Endothelial cell of umbilical vein (primary cell): ENCODE measurements at regions not wholly inside any gene's neighbourhood (a gene's known extent, or its start where the extent isn't known, plus 50 kb on each side); places are given as distances from the start of the nearest gene placed in this dataset.

ENCODE experiments used
- BruUV-seq: library from RNA; stranded (reverse); fragments of 400-500 nt; replicated peaks from 2 replicates; lab custom pipeline; 2021; lab: Mats Ljungman, UMichigan
- CTCF ChIA-PET: fragments of 300-600, 350-600 bp; sonication (Branson Sonifier 250); formaldehyde crosslinking; loops from one replicate; lab custom pipeline; 2021; ENCODE audit warnings: antibody characterized with exemption, inconsistent platforms; lab: Charles Lee
- POLR2A ChIA-PET: fragments of 300-600, 350-600 bp; sonication (Branson Sonifier 250); formaldehyde crosslinking; loops from one replicate; lab custom pipeline; 2021; ENCODE audit warnings: antibody characterized with exemption, inconsistent platforms; lab: Charles Lee
- DNase-seq: peaks from one replicate; pipeline ENCODE4 v3.0.0-alpha.2; 2011; ENCODE audit warnings: low read depth, low spot score
- FAIRE-seq: peaks from 2 replicates; lab custom pipeline; 2011; peaks lifted over from hg19 to GRCh38; lab: Jason Lieb, UNC
- H2AFZ ChIP-seq: 2 replicates; pipeline ENCODE4 v1.6.0; 2012; ENCODE audit warnings: low read depth, low read length, control low read depth, inconsistent platforms
- H3K27ac ChIP-seq: 2 replicates; pipeline ENCODE4 v1.5.1; 2011; ENCODE audit warnings: low read depth, mild to moderate bottlenecking, control low read depth, low read length, moderate library complexity; ENCODE audit not compliant: insufficient read depth
- H3K27me3 ChIP-seq, 2 experiments: 2 replicates each; pipeline versions ENCODE4 v1.6.0 to v1.6.1; 2011; ENCODE audit warnings: low read length in 2 of 2, mixed read lengths in 1 of 2; ENCODE audit not compliant: control insufficient read depth in 2 of 2, insufficient read depth in 2 of 2
- H3K36me3 ChIP-seq, 2 experiments: 2 replicates in 1 of 2; 3 replicates in 1 of 2; pipeline ENCODE4 v1.5.1; 2011; ENCODE audit warnings: low read length in 2 of 2, mild to moderate bottlenecking in 1 of 2, moderate library complexity in 1 of 2; ENCODE audit not compliant: control insufficient read depth in 2 of 2, insufficient read depth in 2 of 2; ENCODE audit errors: extremely low read depth in 1 of 2
- H3K4me1 ChIP-seq: 3 replicates; pipeline ENCODE4 v1.5.1; 2011; ENCODE audit warnings: mild to moderate bottlenecking, low read length; ENCODE audit not compliant: control insufficient read depth, insufficient read depth; ENCODE audit errors: extremely low read depth
- H3K4me2 ChIP-seq: 2 replicates; pipeline ENCODE4 v1.6.1; 2011; ENCODE audit warnings: low read length, control low read depth, mixed read lengths; ENCODE audit not compliant: insufficient read depth
- H3K4me3 ChIP-seq, 3 experiments: fragments of 200-600 bp in 1 of 3; sonication (generic), shearing (Covaris generic) in 1 of 3; replicated peaks in 1 of 3; 2 replicates each; pipeline ENCODE4 v1.5.1; 2011 to 2016; ENCODE audit warnings: control low read depth in 3 of 3, low read length in 3 of 3, mild to moderate bottlenecking in 2 of 3, inconsistent platforms in 1 of 3, low read depth in 1 of 3, moderate library complexity in 1 of 3; ENCODE audit not compliant: insufficient read depth in 1 of 3
- H3K79me2 ChIP-seq: 2 replicates; pipeline ENCODE4 v1.6.0; 2012; ENCODE audit warnings: low read length, inconsistent platforms; ENCODE audit not compliant: control insufficient read depth, insufficient read depth
- H3K9ac ChIP-seq: replicated peaks from 2 replicates; pipeline ENCODE3; 2011; ENCODE audit warnings: low read length, control low read depth; ENCODE audit not compliant: insufficient read depth; ENCODE audit errors: extremely low read depth
- H3K9me1 ChIP-seq: replicated peaks from 3 replicates; pipeline ENCODE4 v1.6.0; 2011; ENCODE audit warnings: mild to moderate bottlenecking, low read length; ENCODE audit not compliant: control insufficient read depth, insufficient read depth; ENCODE audit errors: extremely low read depth
- H3K9me3 ChIP-seq: replicated peaks from 2 replicates; pipeline ENCODE4 v1.5.1; 2012; ENCODE audit warnings: low read length, inconsistent platforms; ENCODE audit not compliant: control insufficient read depth, insufficient read depth
- H4K20me1 ChIP-seq: replicated peaks from 2 replicates; pipeline ENCODE3; 2011; ENCODE audit warnings: mild to moderate bottlenecking, low read length; ENCODE audit not compliant: control insufficient read depth, insufficient read depth; ENCODE audit errors: extremely low read depth
- CTCF ChIP-seq, 2 donors: IDR thresholded peaks; 1 replicate in 1 of 2; 2 replicates in 1 of 2; pipeline ENCODE4 v1.5.1; 2011; ENCODE audit warnings: low read length in 2 of 2, mild to moderate bottlenecking in 2 of 2, moderate library complexity in 2 of 2, control low read depth in 1 of 2, inconsistent platforms in 1 of 2, low read depth in 1 of 2; ENCODE audit not compliant: insufficient read depth in 1 of 2; ENCODE audit errors: extremely low read depth in 1 of 2
- EZH2 ChIP-seq: IDR thresholded peaks from 2 replicates; pipeline ENCODE4 v1.6.1; 2012; ENCODE audit warnings: borderline replicate concordance, low read depth, mild to moderate bottlenecking, moderate library complexity, low read length, inconsistent platforms; ENCODE audit not compliant: severe bottlenecking
- FOS ChIP-seq: IDR thresholded peaks from 2 replicates; pipeline ENCODE4 v1.6.1; 2011; ENCODE audit warnings: mild to moderate bottlenecking, low read length, moderate library complexity, borderline replicate concordance; ENCODE audit not compliant: insufficient read depth
- GATA2 ChIP-seq: IDR thresholded peaks from 2 replicates; pipeline ENCODE4 v1.7.0; 2011; ENCODE audit warnings: low read depth, mild to moderate bottlenecking, moderate library complexity, mixed read lengths, low read length; ENCODE audit not compliant: insufficient read length, insufficient read depth
- JUN ChIP-seq: IDR thresholded peaks from 2 replicates; pipeline ENCODE4 v1.6.1; 2011; ENCODE audit warnings: borderline replicate concordance, low read depth; ENCODE audit not compliant: insufficient read length, insufficient read depth
- MAX ChIP-seq: IDR thresholded peaks from 2 replicates; pipeline ENCODE4 v1.6.1; 2011; ENCODE audit not compliant: insufficient read depth, insufficient read length
- MYC ChIP-seq: IDR thresholded peaks from one replicate; pipeline ENCODE4 v1.6.1; 2011; ENCODE audit warnings: mild to moderate bottlenecking, low read depth, low read length
- POLR2A ChIP-seq: IDR thresholded peaks from 2 replicates; pipeline ENCODE4 v1.6.1; 2012; ENCODE audit warnings: low read depth, mild to moderate bottlenecking, control low read depth, low read length
- POLR2AphosphoS5 ChIP-seq: IDR thresholded peaks from 2 replicates; pipeline ENCODE4 v1.6.1; 2012; ENCODE audit warnings: low read depth, mild to moderate bottlenecking, control low read depth, low read length, moderate library complexity; ENCODE audit not compliant: insufficient read depth
- dilution Hi-C: fragments of 300-500 bp; cut with MboI; formaldehyde crosslinking; loops from one replicate; pipeline ENCODE4 v1.15.0; 2019; ENCODE audit warnings: low sequenced_read_pairs; ENCODE audit not compliant: extremely low pct_ligation_motif_present
- intact Hi-C: fragments of 100-400 bp; cut with micrococcal nuclease; formaldehyde crosslinking; loops from one replicate; pipeline ENCODE4 v1.10.0; 2022

DNA sequence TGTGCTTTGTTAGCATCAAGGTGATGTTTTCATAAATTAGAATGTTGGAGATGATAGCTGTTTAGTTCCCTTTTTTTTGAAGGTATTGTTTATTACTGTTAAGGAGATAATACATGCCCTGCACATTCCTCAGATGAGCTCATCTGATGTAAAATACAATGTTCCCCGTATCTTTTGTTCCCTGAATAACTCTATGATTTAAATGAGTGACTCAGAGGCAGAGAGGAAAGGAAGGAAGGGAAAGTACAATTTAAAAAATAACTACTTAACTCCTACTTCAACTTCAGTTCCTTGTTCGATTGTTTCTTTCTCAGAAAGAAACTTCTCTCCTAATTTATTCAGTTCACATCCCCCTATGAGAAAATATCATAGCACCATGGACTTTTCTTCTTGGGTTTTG lies 208.7 kb downstream of the KCNE4 start:
- Histone ChIP-seq H3K79me2 (no peaks in the 10 kb centered on the region), H3K9me3 (no peaks in the 10 kb centered on the region), H3K4me3 (no peak overlapping the region), H3K4me2 (peak overlapping the region; percentile 58), H3K36me3 (no peaks in the 10 kb centered on the region), H3K27me3 (no peaks in the 10 kb centered on the region), H4K20me1 (no peaks in the 10 kb centered on the region), H3K9ac (no peak overlapping the region), H2AFZ (peak overlapping the region; percentile 44), H3K9me1 (no peaks in the 10 kb centered on the region), H3K27ac (peak overlapping the region; percentile 45), H3K4me1 (peaks cover 7% of the 10 kb centered on the region)
- BruUV-seq, result no TSS peak
- dilution Hi-C loops, result no loop called here
- DNase-seq, result peak; percentile 70
- FAIRE-seq, result no peak
- ChIA-PET POLR2A (no interaction called here), CTCF (interaction anchor here (0.6 to 1.2 kb wide), 2 partner anchors 25 to 341 kb away, joined by 3 read pairs; partner anchors contain the start of gene SCG2)
- intact Hi-C loops, result no loop called here
- TF ChIP-seq GATA2, result no peak
- TF ChIP-seq MYC, result no peak
- TF ChIP-seq EZH2, result no peak
- no peak for TF ChIP-seq CTCF (IDR thresholded peaks at IDR 0.05; ENCODE audit: extremely low read depth in 1 of 2, insufficient read depth in 1 of 2, low read depth in 1 of 2, low read length in 2 of 2)
- peak; percentile 50 for TF ChIP-seq FOS
- peak; percentile 63 for TF ChIP-seq JUN

DNA sequence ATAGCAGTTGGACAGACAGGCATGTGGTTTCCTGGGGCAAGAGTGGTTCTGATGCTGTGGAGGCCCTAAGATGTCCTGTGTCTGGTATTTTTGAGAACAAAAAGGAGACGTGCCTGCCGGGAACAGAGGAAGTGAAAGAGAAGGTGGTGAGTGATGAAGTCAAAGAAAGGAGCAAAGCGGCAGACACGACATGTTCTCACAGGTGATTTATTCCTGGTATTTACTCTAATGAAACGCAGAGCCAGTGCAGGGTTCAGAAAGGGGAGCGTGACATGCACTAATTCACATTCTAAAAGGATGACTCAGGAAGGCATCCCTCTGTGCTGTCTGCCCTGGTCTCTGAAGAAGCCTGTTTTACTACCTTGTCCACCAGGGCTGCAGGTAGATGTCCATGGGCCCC lies 211.0 kb downstream of the KCNE4 start:
- CTCF ChIA-PET, result no interaction called here
- BruUV-seq, result no TSS peak
- intact Hi-C loops, result no loop called here
- Histone ChIP-seq H3K27ac (no peak overlapping the region), H3K36me3 (no peaks in the 10 kb centered on the region), H3K79me2 (no peaks in the 10 kb centered on the region), H3K27me3 (no peaks in the 10 kb centered on the region), H3K4me1 (peaks cover 7% of the 10 kb centered on the region), H4K20me1 (no peaks in the 10 kb centered on the region), H3K4me3 (no peak overlapping the region), H2AFZ (no peak overlapping the region), H3K4me2 (no peak overlapping the region), H3K9me1 (no peaks in the 10 kb centered on the region), H3K9me3 (no peaks in the 10 kb centered on the region), H3K9ac (no peak overlapping the region)
- no peak for TF ChIP-seq GATA2
- TF ChIP-seq CTCF (IDR thresholded peaks at IDR 0.05; ENCODE audit: extremely low read depth in 1 of 2, insufficient read depth in 1 of 2, low read depth in 1 of 2, low read length in 2 of 2), result no peak
- no peak for TF ChIP-seq MAX
- no peak for TF ChIP-seq JUN
- no peak for TF ChIP-seq POLR2AphosphoS5
- TF ChIP-seq EZH2, result no peak
- TF ChIP-seq MYC, result no peak
- TF ChIP-seq POLR2A, result no peak
- no peak for TF ChIP-seq FOS
- dilution Hi-C loops, result no loop called here
- POLR2A ChIA-PET, result no interaction called here
- no peak for DNase-seq
- FAIRE-seq, result no peak
